ENCODE measurements at regions not wholly inside any gene's neighbourhood (a gene's known extent, or its start where the extent isn't known, plus 50 kb on each side); places are given as distances from the start of the nearest gene placed in this dataset.
"Not testable (repeated sequence)": the region's sequence is repeated elsewhere in the genome, so short reads cannot be mapped to it uniquely, and the experiment has no call there.

- H3K27ac Mint-ChIP-seq: no peak overlapping the region
- H3K4me3 Mint-ChIP-seq: no peak overlapping the region
- POLR2A ChIA-PET: no interaction called here
- H3K36me3 Mint-ChIP-seq (ENCODE audit: low read depth): no peaks in the 10 kb centered on the region
- no peaks in the 10 kb centered on the region for H3K9me3 Mint-ChIP-seq (ENCODE audit: low read depth)
- no peak for ATAC-seq
- no peaks in the 10 kb centered on the region for H3K4me1 Mint-ChIP-seq
- no peak for DNase-seq
- peaks cover 4% of the 10 kb centered on the region for H3K27me3 Mint-ChIP-seq
- CTCF ChIA-PET: interaction anchor here (0.7 to 1.2 kb wide), 2 partner anchors 10 to 179 kb away, joined by 3 to 4 read pairs; no protein-coding TSS in a partner anchor
- intact Hi-C loops (cut with DNase I, micrococcal nuclease): no loop called here
Observed at GRCh38 chr17:59496178-59496577, 69.2 kb upstream of the DHX40 start.

GRCh38 chr17:59498530-59499307 is 66.7 kb upstream of the DHX40 start:
- Mint-ChIP-seq H3K27me3 (peaks cover 4% of the 10 kb centered on the region), H3K4me1 (no peaks in the 10 kb centered on the region), H3K9me3 (ENCODE audit: low read depth) (no peaks in the 10 kb centered on the region), H3K4me3 (no peak overlapping the region), H3K27ac (no peak overlapping the region), H3K36me3 (ENCODE audit: low read depth) (no peaks in the 10 kb centered on the region)
- intact Hi-C loops (cut with DNase I, micrococcal nuclease): no loop called here
- POLR2A ChIA-PET: no interaction called here
- CTCF ChIA-PET: interaction anchor here (0.6 kb wide), 1 partner anchor 24 kb away, joined by 3 read pairs; no protein-coding TSS in a partner anchor
- DNase-seq (no peak), ATAC-seq (no peak)

GRCh38 chr17:59500086-59500655 is 65.2 kb upstream of the DHX40 start:
- H3K4me3 Mint-ChIP-seq; DNase-seq; POLR2A ChIA-PET; CTCF ChIA-PET; H3K9me3 Mint-ChIP-seq (ENCODE audit: low read depth); intact Hi-C loops (cut with DNase I, micrococcal nuclease); H3K36me3 Mint-ChIP-seq (ENCODE audit: low read depth); H3K4me1 Mint-ChIP-seq; H3K27ac Mint-ChIP-seq; H3K27me3 Mint-ChIP-seq; ATAC-seq: not testable (repeated sequence)

- ATAC-seq (no peak), DNase-seq (no peak)
- intact Hi-C loops (cut with DNase I, micrococcal nuclease): no loop called here
- H3K36me3 Mint-ChIP-seq (ENCODE audit: low read depth): no peaks in the 10 kb centered on the region
- no peak overlapping the region for H3K27ac Mint-ChIP-seq
- no peaks in the 10 kb centered on the region for H3K9me3 Mint-ChIP-seq (ENCODE audit: low read depth)
- POLR2A ChIA-PET: no interaction called here
- CTCF ChIA-PET: no interaction called here
- H3K4me3 Mint-ChIP-seq: no peak overlapping the region
- peaks cover 3% of the 10 kb centered on the region for H3K27me3 Mint-ChIP-seq
- H3K4me1 Mint-ChIP-seq: no peaks in the 10 kb centered on the region
Observed at GRCh38 chr17:59501690-59502089, 63.7 kb upstream of the DHX40 start.

GRCh38 chr17:59502800-59503199 is 62.6 kb upstream of the DHX40 start:
- ATAC-seq (no peak), DNase-seq (no peak)
- Mint-ChIP-seq H3K36me3 (ENCODE audit: low read depth) (no peaks in the 10 kb centered on the region), H3K4me1 (no peaks in the 10 kb centered on the region), H3K9me3 (ENCODE audit: low read depth) (no peaks in the 10 kb centered on the region), H3K27me3 (peaks cover 3% of the 10 kb centered on the region), H3K27ac (no peak overlapping the region), H3K4me3 (no peak overlapping the region)
- POLR2A ChIA-PET: no interaction called here
- CTCF ChIA-PET: no interaction called here
- intact Hi-C loops (cut with DNase I, micrococcal nuclease): no loop called here

DNA sequence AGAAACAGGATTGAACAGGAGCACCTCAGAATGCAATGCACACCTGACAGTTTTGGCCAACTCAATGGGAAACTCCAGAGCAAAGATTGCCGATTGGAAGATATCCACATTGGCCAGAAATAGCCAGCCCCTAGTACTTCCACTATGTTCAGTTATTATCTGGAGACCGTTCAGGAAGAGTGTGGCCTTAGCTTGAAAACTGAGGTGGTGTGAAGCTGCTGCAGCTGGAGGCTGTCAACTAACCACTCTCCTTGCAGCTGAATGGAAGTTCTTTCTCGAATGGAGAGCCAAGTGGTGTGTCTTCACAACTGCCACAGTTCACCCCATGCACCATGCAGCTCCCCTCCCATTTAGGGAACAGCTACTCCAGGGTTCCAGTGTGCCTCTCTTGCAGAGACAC is 61.9 kb upstream of the DHX40 start:
- intact Hi-C loops (cut with DNase I, micrococcal nuclease): no loop called here
- Mint-ChIP-seq H3K9me3 (ENCODE audit: low read depth) (no peaks in the 10 kb centered on the region), H3K4me1 (no peaks in the 10 kb centered on the region), H3K36me3 (ENCODE audit: low read depth) (no peaks in the 10 kb centered on the region), H3K27me3 (peaks cover 3% of the 10 kb centered on the region), H3K27ac (no peak overlapping the region), H3K4me3 (no peak overlapping the region)
- POLR2A ChIA-PET: no interaction called here
- CTCF ChIA-PET: interaction anchor here (0.9 kb wide), 1 partner anchor 42 kb away, joined by 3 read pairs; no protein-coding TSS in a partner anchor
- ATAC-seq (no peak), DNase-seq (no peak)

- Mint-ChIP-seq H3K27me3 (peaks cover 3% of the 10 kb centered on the region), H3K4me3 (no peak overlapping the region), H3K4me1 (no peaks in the 10 kb centered on the region), H3K36me3 (ENCODE audit: low read depth) (no peaks in the 10 kb centered on the region), H3K9me3 (ENCODE audit: low read depth) (no peaks in the 10 kb centered on the region), H3K27ac (no peak overlapping the region)
- ChIA-PET CTCF (interaction anchor here (0.6 to 0.7 kb wide), 3 partner anchors 24 to 439 kb away, joined by 3 read pairs; no protein-coding TSS in a partner anchor), POLR2A (interaction anchor here (0.7 kb wide), 1 partner anchor 10 kb away, joined by 3 read pairs; no protein-coding TSS in a partner anchor)
- intact Hi-C loops (cut with DNase I, micrococcal nuclease): no loop called here
- ATAC-seq (no peak), DNase-seq (no peak)
Observed at GRCh38 chr17:59504821-59505220, 60.6 kb upstream of the DHX40 start.

DNA sequence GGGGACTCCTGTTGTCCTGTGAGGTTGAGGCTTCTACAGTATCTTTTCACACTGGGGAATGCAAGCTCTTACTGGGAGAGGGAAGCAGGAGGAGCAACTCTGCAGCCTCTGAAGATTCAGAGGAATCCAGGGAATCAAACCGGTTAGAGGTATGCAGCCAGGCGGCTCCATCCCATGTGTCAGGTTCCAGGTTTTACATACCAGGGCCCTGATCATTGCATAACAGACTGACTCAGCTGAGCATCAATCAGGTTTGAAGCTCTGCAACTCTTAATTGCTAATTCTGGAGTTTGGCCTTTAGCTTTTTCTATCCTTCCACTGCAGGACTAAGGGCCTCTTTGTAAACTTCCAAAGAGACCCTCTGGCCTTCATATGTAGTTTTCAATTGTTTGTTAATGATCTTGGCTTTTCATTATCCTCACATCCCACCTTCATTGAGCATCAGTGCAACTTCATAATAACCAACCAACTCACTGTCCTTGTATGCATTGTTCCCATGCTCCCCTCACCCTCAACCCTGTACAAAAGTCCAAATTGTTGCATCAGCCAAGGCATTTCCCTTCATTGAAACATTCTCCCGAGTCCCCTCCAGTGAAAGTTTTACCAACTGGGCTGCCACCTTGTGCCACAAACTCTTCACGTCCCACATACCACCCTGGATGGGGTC is 59.7 kb upstream of the DHX40 start:
- POLR2A ChIA-PET: interaction anchor here (0.7 kb wide), 1 partner anchor 9 kb away, joined by 3 read pairs; no protein-coding TSS in a partner anchor

GRCh38 chr17:59506894-59507726 is 58.3 kb upstream of the DHX40 start:
- DNase-seq (no peak), ATAC-seq (no peak)
- peaks cover 3% of the 10 kb centered on the region for H3K27me3 Mint-ChIP-seq
- no peak overlapping the region for H3K4me3 Mint-ChIP-seq
- POLR2A ChIA-PET: no interaction called here
- H3K4me1 Mint-ChIP-seq: no peaks in the 10 kb centered on the region
- CTCF ChIA-PET: interaction anchor here (0.6 to 1.2 kb wide), 6 partner anchors 11 to 359 kb away, joined by 3 to 4 read pairs (median 3); no protein-coding TSS in a partner anchor
- intact Hi-C loops (cut with DNase I, micrococcal nuclease): no loop called here
- no peaks in the 10 kb centered on the region for H3K36me3 Mint-ChIP-seq (ENCODE audit: low read depth)
- H3K27ac Mint-ChIP-seq: no peak overlapping the region
- no peaks in the 10 kb centered on the region for H3K9me3 Mint-ChIP-seq (ENCODE audit: low read depth)

More for the DNA sequence above, 59.7 kb upstream of the DHX40 start:
- Mint-ChIP-seq H3K27ac (no peak overlapping the region), H3K4me3 (no peak overlapping the region), H3K36me3 (ENCODE audit: low read depth) (no peaks in the 10 kb centered on the region), H3K27me3 (peaks cover 3% of the 10 kb centered on the region), H3K4me1 (no peaks in the 10 kb centered on the region), H3K9me3 (ENCODE audit: low read depth) (no peaks in the 10 kb centered on the region)
- ATAC-seq (no peak), DNase-seq (no peak)
- intact Hi-C loops (cut with DNase I, micrococcal nuclease): no loop called here
- CTCF ChIA-PET: interaction anchor here (0.6 to 1.2 kb wide), 4 partner anchors 9 to 438 kb away, joined by 3 to 4 read pairs (median 3); no protein-coding TSS in a partner anchor

DNA sequence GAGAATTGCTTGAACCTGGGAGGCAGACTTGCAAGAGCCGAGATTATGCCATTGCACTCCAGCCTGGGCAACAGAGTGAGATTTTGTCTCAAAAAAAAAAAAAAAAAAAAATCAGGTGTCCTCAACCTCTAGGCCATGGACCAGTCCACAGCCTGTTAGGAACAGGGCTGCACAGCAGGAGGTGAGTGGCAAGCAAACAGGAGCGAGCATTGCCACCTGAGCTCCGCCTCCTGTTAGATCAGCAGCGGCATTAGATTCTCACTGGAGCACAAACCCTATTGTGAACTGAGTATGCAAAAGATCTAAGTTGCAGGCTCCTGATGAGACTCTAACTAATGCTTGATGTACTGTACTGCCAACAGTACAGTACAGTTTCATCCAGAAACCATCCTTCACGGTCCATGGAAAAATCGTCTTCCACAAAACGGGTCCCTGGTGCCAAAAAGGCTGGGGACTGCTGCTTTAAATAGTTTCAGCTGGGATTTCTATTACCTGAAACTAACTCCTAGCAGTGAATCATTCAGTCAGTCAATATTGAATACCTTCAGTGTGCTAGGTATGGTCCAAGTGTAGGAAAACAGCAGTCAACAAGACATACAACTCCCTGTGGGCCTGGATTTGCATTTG is 56.3 kb upstream of the DHX40 start:
- Mint-ChIP-seq H3K27me3 (peaks cover 3% of the 10 kb centered on the region), H3K27ac (no peak overlapping the region), H3K4me3 (no peak overlapping the region), H3K9me3 (ENCODE audit: low read depth) (no peaks in the 10 kb centered on the region), H3K36me3 (ENCODE audit: low read depth) (no peaks in the 10 kb centered on the region), H3K4me1 (no peaks in the 10 kb centered on the region)
- ChIA-PET POLR2A (no interaction called here), CTCF (interaction anchor here (0.6 to 1.5 kb wide), 4 partner anchors 10 to 495 kb away, joined by 3 to 6 read pairs (median 3); partner anchors contain the start of gene GDPD1)
- intact Hi-C loops (cut with DNase I, micrococcal nuclease): no loop called here
- ATAC-seq: no peak
- DNase-seq: no peak
